Activated T-cell treated with anti-CD3 and anti-CD28 coated beads for 48 hours (primary cell): ENCODE measurements at regions not wholly inside any gene's neighbourhood (a gene's known extent, or its start where the extent isn't known, plus 50 kb on each side); places are given as distances from the start of the nearest gene placed in this dataset.
"Not testable (repeated sequence)": the region's sequence is repeated elsewhere in the genome, so short reads cannot be mapped to it uniquely, and the experiment has no call there.

Experiments used
- DNase-seq: peaks from one replicate; pipeline ENCODE4 v3.0.0-alpha.2; 2020; ENCODE audit warnings: low read depth

DNA sequence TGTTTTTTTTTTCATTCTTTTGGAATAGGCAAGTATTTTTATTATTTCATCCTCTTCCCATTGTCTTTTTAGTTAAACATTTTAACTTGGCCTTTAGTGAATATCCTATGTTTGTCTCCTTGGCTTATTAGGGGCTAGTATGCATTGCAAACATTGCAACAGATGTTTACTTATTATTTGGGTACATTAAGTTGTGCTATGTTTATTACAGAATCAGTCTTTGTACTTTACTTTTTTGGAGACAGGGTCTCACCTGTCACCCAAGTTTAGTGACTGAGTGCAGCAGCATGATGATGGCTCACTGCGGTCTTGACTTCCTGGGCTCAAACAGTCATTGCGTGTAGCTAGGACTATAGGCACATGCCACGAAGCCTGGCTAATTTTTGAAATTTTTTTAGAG, 51.1 kb upstream of the NUDT6 start:
- no peak for DNase-seq

DNA sequence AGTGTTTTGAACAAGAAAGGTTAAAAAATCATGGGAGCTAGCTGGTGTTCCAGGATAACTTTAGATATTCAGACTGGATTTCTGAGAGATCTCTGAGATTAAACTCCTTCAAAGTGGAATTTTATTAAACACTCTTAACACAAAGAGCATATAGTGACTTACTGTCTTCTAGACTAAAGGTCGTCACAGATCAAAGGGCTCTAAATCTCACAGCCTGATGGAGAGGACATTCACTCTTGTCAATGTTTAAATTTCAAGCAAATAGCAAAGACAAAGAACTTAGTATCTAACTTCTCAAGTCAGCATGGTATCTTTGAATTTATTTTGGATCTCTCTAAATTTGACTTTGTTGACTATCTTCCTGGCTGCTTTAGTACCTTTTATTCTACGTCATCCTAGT, 53.7 kb upstream of the NUDT6 start:
- DNase-seq = no peak

DNA sequence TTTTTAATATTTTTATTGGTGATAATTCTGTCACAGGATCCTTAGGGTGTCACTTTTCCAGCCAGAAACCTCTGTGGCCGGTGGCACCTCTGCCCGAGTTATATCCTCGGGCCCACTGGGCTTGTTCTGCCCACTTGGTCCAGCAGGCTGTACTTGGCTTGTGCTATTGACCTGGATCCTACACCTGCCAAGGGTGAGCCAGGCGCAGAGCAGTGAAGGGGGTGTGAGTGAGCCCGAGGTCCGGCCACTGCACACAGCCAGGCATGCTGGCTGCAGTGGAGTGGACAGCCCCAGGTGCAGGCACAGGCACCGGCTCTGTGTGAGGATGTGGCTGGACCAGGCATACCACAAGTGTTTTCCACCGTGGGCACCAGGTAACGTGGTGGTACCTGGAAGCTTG, 54.7 kb upstream of the NUDT6 start:
- DNase-seq = no peak

DNA sequence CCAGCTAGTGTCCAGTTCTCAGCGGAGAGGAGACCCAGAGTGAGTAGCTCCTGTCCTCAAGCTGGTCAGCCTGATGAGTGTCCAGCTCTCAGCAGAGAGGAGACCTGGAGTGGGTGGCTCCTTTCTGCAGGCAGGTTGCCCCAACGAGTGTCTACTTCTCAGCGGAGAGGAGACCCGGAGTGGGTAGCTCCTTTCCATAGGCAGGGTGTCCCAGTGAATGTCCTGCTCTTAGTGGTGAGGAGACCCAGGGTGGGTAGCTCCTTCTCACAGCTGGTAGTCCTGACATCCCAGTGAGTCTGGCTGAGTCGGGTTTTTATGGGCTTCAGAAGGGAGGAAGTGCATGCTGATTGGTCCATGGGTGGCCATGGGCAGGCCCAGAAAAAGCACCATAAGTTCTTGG, 55.7 kb upstream of the NUDT6 start:
- DNase-seq = no peak

DNA sequence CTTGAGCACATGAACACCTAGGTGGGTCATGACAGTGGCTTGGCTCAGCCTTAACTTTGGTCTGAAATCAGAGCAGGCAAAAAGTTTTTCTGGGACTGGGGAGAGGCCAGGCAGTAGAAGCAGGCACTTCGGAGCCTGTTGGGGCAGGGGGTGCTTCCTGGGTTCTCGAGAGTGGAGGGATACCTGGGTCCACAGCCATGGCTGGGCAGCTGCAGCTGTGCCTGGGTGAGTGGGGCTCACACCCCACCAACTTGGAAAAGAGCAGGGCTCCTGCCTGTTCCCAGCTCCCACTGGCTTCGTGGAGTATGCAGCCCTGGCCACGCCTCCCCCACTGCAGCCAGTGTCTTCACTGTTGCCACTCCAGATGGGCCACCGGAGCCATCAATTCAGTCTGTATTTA, 56.4 kb upstream of the NUDT6 start:
- DNase-seq = no peak

DNA sequence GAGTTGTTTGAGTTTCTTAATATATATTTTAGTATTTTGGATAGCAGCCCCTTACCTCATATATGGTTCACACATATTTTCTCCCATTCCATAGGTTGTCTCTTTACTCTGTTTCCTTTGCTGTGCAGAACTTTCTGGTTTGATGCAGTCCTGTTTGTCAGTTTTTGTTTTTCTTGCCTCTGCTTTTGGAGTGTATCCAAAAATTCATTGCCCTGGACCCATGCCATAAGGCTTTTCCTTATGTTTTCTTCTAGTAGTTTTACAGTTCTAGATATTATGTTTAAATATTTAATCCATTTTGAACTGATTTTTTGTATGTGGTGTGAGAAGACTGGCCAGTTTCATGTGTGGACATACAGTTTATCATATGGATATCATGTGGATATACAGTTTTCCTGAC, 58.5 kb upstream of the NUDT6 start:
- no peak for DNase-seq

DNA sequence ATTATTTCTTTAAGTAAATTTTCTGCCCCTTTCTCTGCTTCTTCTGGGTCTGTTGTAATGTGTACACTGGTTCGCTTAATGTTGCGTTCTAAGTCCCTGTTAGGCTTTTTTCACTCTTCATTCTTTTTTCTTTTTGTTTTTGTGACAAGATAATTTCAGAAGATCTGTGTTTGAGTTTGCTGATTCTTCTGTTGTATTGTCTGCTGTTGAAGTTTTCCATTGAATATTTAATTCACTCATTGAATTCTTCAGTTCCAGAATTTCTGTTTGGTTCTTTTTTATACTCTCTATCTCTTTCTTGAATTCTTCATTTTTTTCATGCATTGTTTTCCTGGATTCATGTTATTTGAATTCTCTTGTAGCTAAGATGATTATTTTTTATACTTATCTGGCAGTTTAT, 66.3 kb upstream of the NUDT6 start:
- DNase-seq = no peak

DNA sequence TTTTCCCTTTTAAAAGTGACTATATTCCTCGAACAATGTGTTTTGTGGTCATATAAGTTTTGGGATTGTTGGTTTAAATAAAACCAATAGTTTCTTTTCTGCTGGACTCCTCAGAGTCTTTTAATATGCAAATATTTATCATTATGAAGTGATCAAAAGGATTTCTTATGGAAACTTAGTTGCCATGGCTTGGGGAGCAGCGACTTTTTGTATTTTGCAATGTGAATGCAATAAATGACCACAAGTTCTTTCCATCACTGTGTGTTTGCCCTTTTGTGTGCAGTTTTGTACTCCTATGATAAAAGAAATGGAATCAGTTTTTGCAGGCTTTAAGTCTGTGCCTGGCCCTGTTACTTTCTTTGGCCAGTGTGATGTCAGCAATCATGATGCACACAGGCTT, 68.5 kb upstream of the NUDT6 start:
- DNase-seq = no peak

DNA sequence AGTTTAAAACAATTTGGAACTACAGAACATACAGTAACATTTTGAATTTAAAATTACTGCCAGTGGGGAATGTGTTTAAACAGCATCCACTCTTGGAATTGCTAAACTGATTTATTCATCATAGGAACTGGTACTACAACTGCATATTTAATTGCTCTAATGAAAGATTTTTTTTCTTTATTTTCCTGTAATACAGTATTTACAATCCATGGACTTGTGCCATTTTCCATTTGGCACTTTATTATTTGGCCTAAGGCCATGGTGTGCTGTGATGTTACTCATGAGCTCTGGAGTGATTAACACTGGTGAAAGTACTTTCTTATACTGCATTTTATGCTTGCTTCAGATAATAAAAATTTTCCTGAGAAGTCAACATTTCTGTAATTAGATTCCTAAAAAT, 69.7 kb upstream of the NUDT6 start:
- no peak for DNase-seq

DNA sequence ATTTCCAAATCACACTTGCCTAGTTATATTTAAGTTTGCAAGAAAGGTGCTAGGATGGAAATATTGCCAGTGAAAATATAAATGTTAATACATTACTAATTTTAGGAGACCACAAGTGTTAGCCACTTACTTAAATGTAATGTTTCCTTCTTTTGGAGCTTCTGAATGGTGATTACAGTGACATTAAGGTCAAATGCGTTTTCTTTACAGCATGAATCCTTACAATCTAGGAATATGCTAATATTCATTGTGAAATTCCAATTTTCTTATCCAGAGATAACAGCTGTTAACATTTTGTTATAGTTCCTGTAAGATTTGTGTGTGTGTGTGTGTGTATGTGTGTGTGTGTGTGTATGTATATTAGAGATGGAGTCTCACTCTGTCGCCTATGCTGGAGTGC, 70.2 kb upstream of the NUDT6 start:
- DNase-seq = no peak

DNA sequence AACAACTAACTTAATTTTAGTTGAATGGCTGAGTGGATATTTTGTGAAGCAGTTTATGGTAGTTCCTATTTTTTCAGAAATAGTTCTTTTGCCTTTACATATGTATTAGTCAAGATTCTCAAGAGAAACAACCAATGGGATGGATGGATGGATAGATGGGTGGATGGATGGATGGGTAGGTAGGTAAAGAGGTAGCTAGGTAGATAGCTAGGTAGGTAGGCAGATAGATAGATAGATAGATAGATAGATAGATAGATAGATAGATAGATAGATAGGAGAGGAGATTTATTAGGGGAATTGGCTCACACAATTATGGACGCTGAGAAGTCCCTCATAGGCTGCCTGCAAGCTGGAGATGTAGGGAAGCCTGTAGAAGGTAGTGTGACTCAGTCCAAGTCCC, 74.0 kb upstream of the NUDT6 start:
- DNase-seq = no peak

DNA sequence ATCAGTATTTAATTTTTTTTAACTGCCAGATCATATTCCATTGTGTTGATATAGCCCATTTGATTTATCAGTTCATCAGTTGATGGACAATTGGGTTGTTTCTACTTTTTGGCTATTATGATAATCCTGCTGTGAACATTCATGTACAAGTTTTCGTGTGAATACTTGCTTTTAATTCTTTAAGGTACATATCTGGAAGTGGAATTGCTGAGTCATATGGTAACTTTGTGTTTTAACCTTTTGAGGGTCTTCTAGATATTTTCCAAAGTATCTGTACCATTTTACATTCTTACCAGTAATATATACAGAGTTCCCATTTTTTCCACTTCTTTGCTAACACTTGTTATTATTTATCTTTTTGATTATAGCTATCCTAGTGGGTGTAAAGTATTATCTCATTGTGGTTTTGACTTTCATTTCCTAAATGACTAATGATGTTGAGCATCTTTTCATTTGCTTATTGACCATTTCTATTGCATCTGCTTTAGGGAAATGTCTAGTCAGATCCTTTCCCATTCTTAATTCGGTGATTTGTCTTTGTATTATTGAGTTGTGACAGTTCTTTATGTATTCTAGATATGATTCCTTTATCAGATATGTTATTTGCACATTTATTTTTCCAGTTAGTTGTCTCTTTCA, 75.2 kb upstream of the NUDT6 start:
- no peak for DNase-seq

DNA sequence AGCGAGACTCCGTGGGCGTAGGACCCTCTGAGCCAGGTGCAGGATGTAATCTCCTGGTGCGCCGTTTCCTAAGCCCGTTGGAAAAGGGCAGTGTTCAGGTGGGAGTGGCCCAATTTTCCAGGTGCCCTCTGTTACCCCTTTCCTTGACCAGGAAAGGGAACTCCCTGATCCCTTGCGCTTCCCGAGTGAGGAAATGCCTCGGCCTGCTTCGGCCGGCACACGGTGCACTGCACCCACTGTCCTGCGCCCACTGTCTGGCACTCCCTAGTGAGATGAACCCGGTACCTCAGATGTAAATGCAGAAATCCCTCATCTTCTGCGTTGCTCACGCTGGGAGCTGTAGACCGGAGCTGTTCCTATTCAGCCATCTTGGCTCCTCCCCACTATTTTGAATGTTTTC, 81.7 kb upstream of the NUDT6 start:
- not testable (repeated sequence) for DNase-seq

DNA sequence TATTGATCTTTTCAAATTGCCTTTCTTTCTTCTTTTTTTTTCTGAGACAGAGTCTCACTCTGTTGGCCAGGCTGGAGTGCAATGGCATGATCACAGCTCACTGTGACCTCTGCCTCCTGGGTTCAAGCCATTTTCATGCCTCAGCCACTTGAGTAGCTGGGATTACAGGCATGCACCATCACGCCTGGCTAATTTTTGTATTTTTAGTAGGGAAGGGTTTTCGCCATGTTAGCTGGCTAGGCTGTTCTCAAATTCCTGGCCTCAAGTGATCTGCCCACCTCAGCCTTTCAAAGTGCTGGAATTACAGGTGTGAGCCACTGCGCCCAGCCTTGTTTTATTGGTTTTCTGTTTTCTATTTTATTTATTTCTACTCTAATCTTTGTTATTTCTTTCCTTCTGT, 82.7 kb upstream of the NUDT6 start:
- DNase-seq = not testable (repeated sequence)

DNA sequence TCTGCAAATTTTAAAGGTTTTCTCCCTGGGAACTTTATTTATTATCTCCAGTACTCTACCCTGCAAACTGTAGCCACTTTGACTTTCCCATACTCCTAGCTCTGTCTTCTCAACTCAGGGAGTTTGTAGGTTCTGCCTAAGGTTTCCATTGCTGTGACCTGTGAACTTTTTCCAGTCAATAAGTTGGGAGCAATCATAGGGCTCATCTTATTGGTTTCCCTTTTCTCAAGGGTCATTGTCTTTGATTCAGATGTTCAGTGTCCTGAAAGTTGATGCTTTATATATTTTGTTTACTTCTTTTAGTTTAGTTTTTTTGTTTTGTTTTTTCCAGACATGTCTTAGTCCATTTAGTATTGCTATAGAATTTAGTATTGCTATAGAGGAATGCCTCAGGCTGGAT, 85.3 kb upstream of the NUDT6 start:
- no peak for DNase-seq

DNA sequence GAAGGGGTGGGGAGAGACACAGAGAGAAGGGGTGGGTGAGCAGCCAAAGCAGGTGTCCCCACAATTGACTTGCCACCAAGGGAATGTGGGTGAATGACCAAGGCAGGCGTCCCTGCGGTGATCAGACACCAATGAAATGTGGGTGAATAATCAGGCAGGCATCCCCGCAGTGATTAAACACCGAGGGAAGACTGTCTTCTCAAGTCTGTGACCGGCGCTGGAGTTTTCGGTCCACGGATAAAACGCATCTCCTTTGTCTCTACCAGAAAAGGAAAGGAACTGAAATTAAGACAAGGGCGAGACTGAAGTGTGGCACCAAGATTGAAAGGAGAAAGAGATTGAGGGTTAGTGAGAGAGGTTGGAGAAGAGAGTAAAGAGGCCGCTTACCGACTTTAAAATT, 90.0 kb upstream of the NUDT6 start:
- DNase-seq = not testable (repeated sequence)

DNA sequence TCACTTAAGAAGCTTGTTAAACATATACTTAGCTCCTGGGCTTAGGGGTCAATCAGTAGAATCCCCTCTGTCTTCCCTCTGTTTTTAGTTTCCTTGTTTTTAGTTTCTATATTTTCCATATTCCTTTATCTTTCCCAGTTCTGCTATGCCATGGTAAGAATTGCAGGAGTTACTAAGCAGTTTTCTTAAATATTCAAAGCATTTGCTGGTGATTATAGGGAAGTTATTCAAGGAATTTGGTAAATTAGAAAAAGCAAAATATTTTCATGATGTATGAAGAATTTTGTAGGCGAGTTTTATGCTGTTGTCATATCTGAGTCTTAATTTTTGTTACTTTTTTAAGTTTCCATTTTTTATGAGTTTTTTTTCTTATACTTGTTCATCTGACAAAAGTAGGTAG, 91.6 kb upstream of the NUDT6 start:
- DNase-seq = no peak

DNA sequence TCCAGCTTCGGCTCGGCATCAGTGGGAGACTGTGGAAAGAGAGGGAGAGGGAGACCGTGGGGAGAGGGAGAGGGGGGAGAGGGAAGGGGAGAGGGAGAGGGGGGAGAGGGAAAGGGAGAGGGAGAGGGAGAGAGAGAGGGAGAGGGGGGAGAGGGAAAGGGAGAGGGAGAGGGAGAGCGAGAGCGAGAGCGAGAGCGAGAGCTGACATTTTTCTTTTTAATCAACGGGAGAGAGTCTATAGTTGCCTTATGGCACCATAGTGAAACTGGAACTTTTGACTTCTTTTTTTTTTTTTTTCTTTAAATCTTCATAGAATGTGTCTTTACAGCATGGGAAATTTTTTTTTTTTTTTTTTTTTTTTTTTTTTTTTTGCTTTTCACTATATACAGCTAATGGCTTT, 94.7 kb upstream of the NUDT6 start:
- DNase-seq = no peak

DNA sequence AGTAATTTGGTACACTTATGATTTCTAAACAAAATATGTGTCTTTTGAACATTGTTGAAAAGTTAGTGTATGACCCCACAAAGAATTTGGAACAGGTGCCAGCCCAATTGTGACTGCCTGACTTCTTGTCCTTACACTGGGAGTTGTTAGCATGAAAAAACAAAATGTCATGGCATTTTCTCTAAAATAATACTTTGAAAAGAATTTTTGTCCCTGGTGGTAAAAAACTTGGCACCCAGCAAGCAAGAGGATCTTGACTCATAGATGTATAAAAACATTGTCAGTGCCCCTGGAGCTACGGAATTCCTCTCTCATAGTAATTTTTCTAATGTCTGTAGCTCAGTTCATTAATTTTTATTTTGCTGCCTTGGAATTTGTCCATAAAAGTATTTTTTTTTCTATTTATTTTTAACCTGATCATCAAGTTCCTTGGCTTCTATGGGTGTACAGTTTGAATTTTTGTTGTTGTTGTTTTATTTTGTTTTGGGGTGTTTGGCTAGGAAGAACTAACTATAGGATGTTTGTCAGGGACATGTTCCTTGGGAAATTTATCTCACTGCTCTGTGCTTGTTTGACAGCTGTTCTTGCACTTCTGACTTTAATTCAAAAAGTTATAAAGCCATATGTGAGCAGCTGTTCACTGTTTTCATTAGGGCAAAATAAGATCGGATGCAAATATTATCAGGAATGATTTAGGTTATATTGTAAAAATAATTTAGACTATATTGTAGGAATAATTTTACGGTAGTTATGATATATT, 95.4 kb upstream of the NUDT6 start:
- no peak for DNase-seq

DNA sequence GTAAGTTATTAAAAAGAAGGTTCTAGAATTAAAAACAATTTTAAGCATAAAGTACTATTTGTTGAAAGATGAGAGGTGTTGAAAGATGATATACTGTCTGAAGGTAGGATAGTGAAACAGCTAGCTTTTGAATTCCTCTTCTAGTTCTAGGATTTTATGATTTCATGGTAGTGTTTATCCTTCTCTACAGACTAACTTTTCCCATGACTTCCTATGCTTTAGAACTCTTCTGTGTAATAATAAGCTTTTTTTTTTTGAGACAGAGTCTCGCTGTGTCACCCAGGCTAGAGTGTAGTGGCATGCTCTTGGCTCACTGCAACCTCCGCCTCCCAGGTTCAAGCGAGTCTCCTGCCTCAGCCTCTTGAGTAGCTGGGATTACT, 96.0 kb upstream of the NUDT6 start:
- no peak for DNase-seq

DNA sequence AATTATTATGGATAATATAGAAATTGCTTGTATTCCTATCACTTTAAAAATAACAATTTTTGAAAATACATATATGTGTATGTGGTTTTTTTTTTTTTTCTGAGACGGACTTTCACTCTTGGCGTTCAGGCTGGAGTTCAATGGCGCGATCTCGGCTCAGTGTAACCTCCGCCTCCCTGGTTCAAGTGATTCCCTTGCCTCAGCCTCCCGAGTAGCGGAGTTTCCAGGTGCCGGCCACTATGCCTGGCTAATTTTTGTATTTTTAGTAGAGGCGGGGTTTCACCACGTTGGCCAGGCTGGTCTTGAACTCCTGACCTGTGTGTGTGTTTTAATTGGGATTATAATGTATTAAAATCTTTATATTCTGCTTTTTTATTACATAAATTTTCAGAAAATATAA, 97.9 kb upstream of the NUDT6 start:
- DNase-seq = no peak

DNA sequence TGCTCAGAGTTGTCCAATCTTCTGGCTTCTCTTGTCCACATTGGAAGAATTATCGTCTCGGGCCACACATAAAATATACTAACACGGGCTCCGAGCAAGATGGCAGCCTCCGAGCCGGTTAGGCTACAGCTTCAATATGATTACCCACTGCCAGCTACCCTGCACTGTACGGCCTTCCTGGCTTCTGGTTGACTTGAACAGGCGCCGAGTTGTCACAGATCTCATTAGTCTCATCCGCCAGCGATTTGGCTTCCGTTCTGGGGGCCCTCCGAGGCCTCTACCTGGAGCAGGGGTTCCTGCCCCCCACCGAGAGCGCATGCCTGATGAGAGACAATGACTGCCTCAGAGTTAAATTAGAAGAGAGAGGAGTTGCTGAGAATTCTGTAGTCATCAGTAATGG, 101.2 kb upstream of the NUDT6 start:
- DNase-seq = no peak

DNA sequence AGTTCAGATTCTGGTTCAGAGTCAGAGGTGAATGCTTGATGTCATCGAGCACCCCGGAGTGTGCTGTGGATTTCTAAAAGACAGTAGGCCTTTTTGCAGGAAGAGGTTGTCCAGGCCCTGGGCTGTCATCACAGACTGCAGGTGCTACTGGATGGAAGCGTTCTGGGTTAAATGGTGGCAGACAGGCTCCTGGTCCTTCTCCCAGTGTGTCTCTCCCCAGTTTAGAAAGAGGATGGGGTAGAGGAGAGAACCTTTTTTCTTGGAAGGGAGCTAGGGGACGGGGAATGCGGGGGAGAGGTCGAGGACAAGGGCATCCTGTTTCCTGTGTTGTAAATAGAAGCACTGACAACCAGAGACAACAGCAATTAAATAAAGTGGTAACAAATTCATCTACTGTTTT, 102.3 kb upstream of the NUDT6 start:
- no peak for DNase-seq

DNA sequence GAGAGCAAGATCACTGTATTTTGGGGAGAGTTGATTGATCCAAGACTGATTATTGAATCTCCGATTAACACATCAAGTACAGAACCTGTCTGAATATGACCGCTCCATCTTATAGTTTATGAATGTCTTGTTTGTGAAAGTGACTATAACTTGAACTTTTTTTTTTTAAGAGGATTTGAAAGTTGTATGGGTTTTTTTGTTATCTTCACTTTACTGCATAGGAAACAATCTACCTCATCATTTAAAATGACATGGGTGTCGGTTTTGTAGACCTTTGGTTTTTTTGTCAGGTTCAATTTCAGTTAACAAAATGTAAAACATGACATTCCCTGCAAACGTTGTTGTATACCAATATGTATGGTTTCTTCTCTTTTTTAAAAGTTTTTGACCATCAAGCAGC, 103.0 kb upstream of the NUDT6 start:
- no peak for DNase-seq
